Neural cell (in vitro differentiated cells): ENCODE measurements at regions not wholly inside any gene's neighbourhood (a gene's known extent, or its start where the extent isn't known, plus 50 kb on each side); places are given as distances from the start of the nearest gene placed in this dataset.
"Not testable (repeated sequence)": the region's sequence is repeated elsewhere in the genome, so short reads cannot be mapped to it uniquely, and the experiment has no call there.

Source experiments
- H2AFZ ChIP-seq: fragments of 200-600, 300-800 bp; sonication (generic), shearing (Covaris generic); 2 replicates; pipeline ENCODE4 v1.6.0; 2014; ENCODE audit warnings: low read depth, mild to moderate bottlenecking, antibody characterized with exemption, low read length, moderate library complexity
- H3F3A ChIP-seq: fragments of 200-600 bp; shearing (Covaris generic); 2 replicates; pipeline ENCODE4 v1.6.1; 2016; ENCODE audit warnings: mild to moderate bottlenecking, moderate library complexity, mixed read lengths, antibody characterized with exemption, low read length; ENCODE audit not compliant: insufficient read depth, poor library complexity, severe bottlenecking
- H3K27ac ChIP-seq: fragments of 200-600, 300-800 bp; sonication (generic), shearing (Covaris generic); 2 replicates; pipeline ENCODE4 v1.5.1; 2014; ENCODE audit warnings: mild to moderate bottlenecking, low read length, moderate library complexity
- H3K27me3 ChIP-seq: fragments of 300-800, 200-600 bp; sonication (generic), shearing (Covaris generic); 2 replicates; pipeline ENCODE4 v1.6.0; 2014; ENCODE audit warnings: mild to moderate bottlenecking, low read depth, low read length, moderate library complexity; ENCODE audit not compliant: insufficient read depth
- H3K36me3 ChIP-seq: fragments of 300-800, 200-600 bp; sonication (generic), shearing (Covaris generic); 2 replicates; pipeline ENCODE4 v1.5.1; 2014; ENCODE audit warnings: mild to moderate bottlenecking, antibody characterized with exemption, low read length, moderate library complexity; ENCODE audit not compliant: insufficient read depth
- H3K4me2 ChIP-seq: fragments of 300-800, 200-600 bp; sonication (generic), shearing (Covaris generic); 2 replicates; pipeline ENCODE4 v1.6.0; 2014; ENCODE audit warnings: mild to moderate bottlenecking, low read length
- H3K4me3 ChIP-seq: fragments of 300-800, 200-600 bp; sonication (generic), shearing (Covaris generic); 2 replicates; pipeline ENCODE4 v1.5.1; 2014; ENCODE audit warnings: mild to moderate bottlenecking, low read length, moderate library complexity
- H3K79me2 ChIP-seq: fragments of 200-600 bp; shearing (Covaris generic); replicated peaks from 2 replicates; pipeline ENCODE4 v1.6.0; 2014; ENCODE audit warnings: mild to moderate bottlenecking, low read length, moderate library complexity; ENCODE audit not compliant: insufficient read depth
- H3K9ac ChIP-seq: fragments of 300-800, 200-600 bp; sonication (generic), shearing (Covaris generic); 2 replicates; pipeline ENCODE4 v1.6.1; 2016; ENCODE audit warnings: mild to moderate bottlenecking, low read length, mixed read lengths
- H3K9me2 ChIP-seq: fragments of 200-600 bp; shearing (Covaris generic); 2 replicates; pipeline ENCODE4 v1.6.1; 2016; ENCODE audit warnings: mild to moderate bottlenecking, low read length, mixed read lengths; ENCODE audit not compliant: insufficient read depth
- H3K9me3 ChIP-seq: fragments of 200-600, 300-800 bp; sonication (generic), shearing (Covaris generic); 2 replicates; pipeline ENCODE4 v1.6.1; 2016; ENCODE audit warnings: mild to moderate bottlenecking, mixed run types, low read length, moderate library complexity, mixed read lengths
- H4K20me1 ChIP-seq: fragments of 200-600 bp; shearing (Covaris generic); 2 replicates; pipeline ENCODE4 v1.6.1; 2016; ENCODE audit warnings: mild to moderate bottlenecking, mixed run types; ENCODE audit not compliant: insufficient read depth
- CTCF ChIP-seq: fragments of 450-650 bp; IDR thresholded peaks from 2 replicates; pipeline ENCODE4 v1.5.1; 2014; ENCODE audit warnings: antibody characterized with exemption, mild to moderate bottlenecking, moderate library complexity; ENCODE audit not compliant: poor library complexity, severe bottlenecking
- EP300 ChIP-seq: fragments of 450-650 bp; conservative IDR thresholded peaks from 2 replicates; pipeline ENCODE4 v1.6.1; 2014; ENCODE audit warnings: antibody characterized with exemption, mild to moderate bottlenecking, moderate library complexity; ENCODE audit not compliant: poor library complexity, severe bottlenecking
- MXI1 ChIP-seq: fragments of 450-650 bp; conservative IDR thresholded peaks from 2 replicates; pipeline ENCODE4 v1.6.1; 2014; ENCODE audit warnings: antibody characterized with exemption, mild to moderate bottlenecking; ENCODE audit not compliant: poor library complexity, severe bottlenecking
- POLR2AphosphoS5 ChIP-seq: IDR thresholded peaks from 2 replicates; pipeline ENCODE4 v1.6.1; 2012
- RAD21 ChIP-seq: fragments of 450-650 bp; conservative IDR thresholded peaks from 2 replicates; pipeline ENCODE4 v1.6.1; 2014; ENCODE audit warnings: antibody characterized with exemption, mild to moderate bottlenecking, moderate library complexity
- SMC3 ChIP-seq: fragments of 450-650 bp; conservative IDR thresholded peaks from 2 replicates; pipeline ENCODE4 v1.6.1; 2014; ENCODE audit warnings: antibody characterized with exemption, mild to moderate bottlenecking, moderate library complexity; ENCODE audit not compliant: poor library complexity
- TF ChIP-seq, protein P1 (sequence below): IDR thresholded peaks from 2 replicates; pipeline ENCODE4 v1.6.1; 2012; ENCODE audit warnings: borderline replicate concordance

DNA sequence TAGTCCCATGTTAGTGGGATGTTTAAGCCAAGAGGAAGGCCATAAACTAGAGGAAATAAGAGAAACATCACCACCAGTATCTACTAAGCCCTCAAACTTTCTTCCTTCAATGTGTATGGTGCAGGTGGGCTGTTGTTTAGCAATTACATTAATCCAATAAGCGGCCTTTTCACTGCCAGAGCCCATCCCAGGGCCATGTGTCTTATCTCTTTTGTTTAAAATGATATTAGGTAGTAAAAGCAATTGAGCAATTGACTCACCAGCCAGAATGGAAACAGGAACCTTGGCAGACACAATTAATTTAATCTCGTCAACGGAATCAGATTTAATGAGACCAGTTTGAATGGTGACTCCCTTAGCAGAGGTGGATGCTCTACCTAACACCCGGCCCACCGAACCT, 1503.5 kb downstream of the UQCRFS1 start:
- Histone ChIP-seq H4K20me1 (no peaks in the 10 kb centered on the region), H3K27ac (no peak overlapping the region), H3K9me2 (no peaks in the 10 kb centered on the region), H3K9ac (no peak overlapping the region), H3K9me3 (no peaks in the 10 kb centered on the region), H3K79me2 (no peaks in the 10 kb centered on the region), H3K36me3 (no peaks in the 10 kb centered on the region), H2AFZ (no peak overlapping the region), H3K4me3 (no peak overlapping the region), H3K27me3 (no peaks in the 10 kb centered on the region), H3F3A (no peaks in the 10 kb centered on the region), H3K4me2 (no peak overlapping the region)
- TF ChIP-seq RAD21: no peak
- TF ChIP-seq MXI1: no peak
- TF ChIP-seq POLR2AphosphoS5: no peak
- TF ChIP-seq EP300: no peak
- TF ChIP-seq, protein P1, sequence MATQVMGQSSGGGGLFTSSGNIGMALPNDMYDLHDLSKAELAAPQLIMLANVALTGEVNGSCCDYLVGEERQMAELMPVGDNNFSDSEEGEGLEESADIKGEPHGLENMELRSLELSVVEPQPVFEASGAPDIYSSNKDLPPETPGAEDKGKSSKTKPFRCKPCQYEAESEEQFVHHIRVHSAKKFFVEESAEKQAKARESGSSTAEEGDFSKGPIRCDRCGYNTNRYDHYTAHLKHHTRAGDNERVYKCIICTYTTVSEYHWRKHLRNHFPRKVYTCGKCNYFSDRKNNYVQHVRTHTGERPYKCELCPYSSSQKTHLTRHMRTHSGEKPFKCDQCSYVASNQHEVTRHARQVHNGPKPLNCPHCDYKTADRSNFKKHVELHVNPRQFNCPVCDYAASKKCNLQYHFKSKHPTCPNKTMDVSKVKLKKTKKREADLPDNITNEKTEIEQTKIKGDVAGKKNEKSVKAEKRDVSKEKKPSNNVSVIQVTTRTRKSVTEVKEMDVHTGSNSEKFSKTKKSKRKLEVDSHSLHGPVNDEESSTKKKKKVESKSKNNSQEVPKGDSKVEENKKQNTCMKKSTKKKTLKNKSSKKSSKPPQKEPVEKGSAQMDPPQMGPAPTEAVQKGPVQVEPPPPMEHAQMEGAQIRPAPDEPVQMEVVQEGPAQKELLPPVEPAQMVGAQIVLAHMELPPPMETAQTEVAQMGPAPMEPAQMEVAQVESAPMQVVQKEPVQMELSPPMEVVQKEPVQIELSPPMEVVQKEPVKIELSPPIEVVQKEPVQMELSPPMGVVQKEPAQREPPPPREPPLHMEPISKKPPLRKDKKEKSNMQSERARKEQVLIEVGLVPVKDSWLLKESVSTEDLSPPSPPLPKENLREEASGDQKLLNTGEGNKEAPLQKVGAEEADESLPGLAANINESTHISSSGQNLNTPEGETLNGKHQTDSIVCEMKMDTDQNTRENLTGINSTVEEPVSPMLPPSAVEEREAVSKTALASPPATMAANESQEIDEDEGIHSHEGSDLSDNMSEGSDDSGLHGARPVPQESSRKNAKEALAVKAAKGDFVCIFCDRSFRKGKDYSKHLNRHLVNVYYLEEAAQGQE: no peak
- no peak for TF ChIP-seq CTCF
- no peak for TF ChIP-seq SMC3

- H3K9me2 ChIP-seq, H2AFZ ChIP-seq, H3K9me3 ChIP-seq, H3K9ac ChIP-seq, H3K27ac ChIP-seq, H3K36me3 ChIP-seq, H3K4me3 ChIP-seq, H4K20me1 ChIP-seq, H3K4me2 ChIP-seq, H3K27me3 ChIP-seq, H3K79me2 ChIP-seq, H3F3A ChIP-seq: not testable (repeated sequence)
Measured at GRCh38 chr19:27708986-27709385, 1504.0 kb downstream of the UQCRFS1 start.

- H3K9me2 ChIP-seq, H2AFZ ChIP-seq, H4K20me1 ChIP-seq, H3K9me3 ChIP-seq, H3F3A ChIP-seq, H3K4me3 ChIP-seq, H3K36me3 ChIP-seq, H3K79me2 ChIP-seq, H3K27ac ChIP-seq, H3K27me3 ChIP-seq, H3K9ac ChIP-seq, H3K4me2 ChIP-seq: not testable (repeated sequence)
Measured at GRCh38 chr19:27707026-27707425, 1505.9 kb downstream of the UQCRFS1 start.
